GM18499 (cell line): ENCODE measurements at regions not wholly inside any gene's neighbourhood (a gene's known extent, or its start where the extent isn't known, plus 50 kb on each side); places are given as distances from the start of the nearest gene placed in this dataset.

Experiments used
- ATAC-seq: cut with Tn5 transposase; IDR thresholded peaks from one replicate; pipeline ENCODE4 v1.9.1; 2021; ENCODE audit warnings: moderate number of reproducible peaks; ENCODE audit not compliant: insufficient read depth, unreplicated experiment

- no peak for ATAC-seq
Observed at GRCh38 chr1:219681876-219682275, 69.0 kb upstream of the ZC3H11B start.

DNA sequence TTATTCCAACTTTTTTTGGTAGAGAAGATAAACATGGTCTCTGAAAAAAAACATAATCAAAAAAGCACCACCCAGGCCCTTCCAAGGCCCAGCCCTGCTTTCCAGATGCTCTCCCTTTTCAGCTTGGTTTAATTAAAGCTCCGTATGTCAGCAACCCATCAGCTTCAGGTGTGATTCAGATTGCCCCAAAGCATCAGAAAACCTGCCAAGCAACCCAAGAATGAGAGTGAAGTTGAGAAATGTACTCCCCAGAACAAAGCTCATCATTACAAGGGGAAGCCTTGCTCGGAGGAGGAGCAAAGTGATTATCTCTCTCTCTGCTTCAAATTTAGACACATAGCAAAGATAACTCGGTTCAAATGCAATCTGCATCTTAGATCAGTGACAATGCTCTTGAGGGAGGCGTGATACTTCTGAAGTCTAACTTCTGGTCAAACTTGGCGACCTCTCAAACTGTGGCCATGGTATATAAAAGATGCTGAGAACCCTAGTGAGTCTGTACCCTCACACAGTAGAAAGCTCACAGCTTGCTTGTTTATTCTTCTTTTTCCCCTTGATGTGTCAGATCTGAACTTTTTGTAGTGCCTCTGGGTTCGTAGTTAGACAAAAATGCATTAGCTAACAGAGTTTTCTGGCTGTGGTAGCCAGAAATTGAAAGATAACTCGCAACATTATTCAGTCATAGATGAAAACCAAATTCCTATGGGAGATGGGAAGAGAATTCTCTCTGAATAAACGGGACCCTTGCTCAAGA, 63.3 kb upstream of the ZC3H11B start:
- ATAC-seq, result no peak

DNA sequence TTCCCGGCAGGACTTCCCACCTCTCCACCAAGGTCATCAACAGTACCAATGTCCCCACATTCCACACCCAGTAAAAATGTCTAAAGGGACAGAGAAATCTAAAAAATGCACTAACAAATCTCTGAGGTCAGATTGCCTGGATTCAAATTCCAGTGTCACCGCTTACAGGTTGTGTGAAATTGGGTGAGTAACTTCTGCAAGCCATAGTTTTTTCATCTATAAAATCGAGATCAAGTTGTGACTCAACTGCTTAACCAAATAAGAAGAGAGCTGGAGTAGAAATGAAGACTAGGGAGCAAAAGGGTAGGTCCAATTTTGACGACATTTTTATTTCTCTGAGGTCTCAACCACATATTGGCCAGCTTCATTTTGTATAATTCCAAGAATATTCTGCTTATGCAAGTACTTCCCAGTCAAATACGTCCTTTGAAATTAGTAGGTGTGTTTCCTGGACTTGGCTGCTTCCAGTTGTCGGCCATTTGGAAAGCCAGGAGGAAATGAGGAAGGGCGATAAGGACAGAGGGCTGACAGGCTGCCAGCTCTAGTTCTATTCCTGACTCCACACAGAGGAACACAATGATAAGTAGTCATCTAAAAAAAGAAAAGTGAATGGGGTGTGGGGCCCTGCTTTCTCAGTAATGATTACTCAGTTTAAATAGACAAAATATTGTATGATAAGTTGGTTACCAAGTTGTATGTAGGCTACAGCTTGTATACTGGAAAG, 57.7 kb upstream of the ZC3H11B start:
- no peak for ATAC-seq

DNA sequence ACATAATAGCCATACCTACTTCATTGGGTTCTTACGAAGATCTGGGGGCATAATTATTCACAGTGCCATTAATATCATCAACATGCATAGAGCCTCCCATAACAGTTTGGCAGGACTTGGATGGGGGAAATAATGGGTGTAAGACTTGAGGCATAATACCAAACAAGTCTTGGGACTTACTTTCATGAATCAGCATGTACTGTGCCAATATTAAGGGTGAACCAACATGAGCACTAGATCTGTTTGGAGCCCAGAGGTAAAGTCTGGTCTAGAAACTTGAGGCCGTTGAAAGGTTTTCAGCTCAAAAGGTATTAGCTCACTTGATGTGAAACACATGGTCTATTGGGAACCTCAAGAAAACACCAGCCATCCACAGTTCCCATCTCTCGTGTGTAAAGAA, 56.7 kb upstream of the ZC3H11B start:
- no peak for ATAC-seq

DNA sequence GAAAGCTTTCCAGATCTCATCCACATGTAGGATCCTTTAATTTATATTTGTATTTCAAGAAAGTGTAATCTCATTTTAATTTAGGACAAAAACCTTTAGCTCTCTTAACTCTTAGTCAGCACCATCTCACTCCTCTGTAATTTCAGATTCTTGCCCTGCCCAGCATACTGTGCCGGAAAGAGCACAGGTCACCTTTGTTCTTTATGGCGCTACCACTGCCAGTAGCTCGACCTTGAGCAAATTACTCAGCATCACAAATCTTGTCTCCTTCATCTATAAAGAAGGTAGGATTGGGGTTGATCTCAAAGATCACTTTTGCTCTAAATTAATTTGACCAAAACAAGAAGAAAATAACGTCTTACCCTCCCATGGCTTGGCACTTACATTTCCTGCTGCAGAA, 56.1 kb upstream of the ZC3H11B start:
- ATAC-seq, result no peak

DNA sequence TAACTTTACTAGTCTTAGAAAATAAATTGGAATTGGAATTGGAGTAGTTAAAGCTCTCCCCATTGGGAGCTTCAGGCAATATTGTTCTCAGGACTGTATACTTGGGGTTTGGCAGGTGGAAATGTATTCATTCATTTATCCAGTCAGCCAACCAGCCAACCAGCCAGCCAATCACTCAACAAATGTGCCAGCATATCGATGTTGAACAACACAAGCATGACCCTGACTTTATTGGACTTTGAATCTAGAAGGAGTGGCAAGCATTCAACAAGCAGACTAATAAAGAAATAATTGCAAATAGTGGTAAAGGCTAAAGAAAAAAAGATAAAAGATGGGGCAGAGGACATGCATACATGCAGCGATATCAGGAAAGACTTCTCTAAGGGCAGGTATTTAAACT, 55.5 kb upstream of the ZC3H11B start:
- no peak for ATAC-seq

DNA sequence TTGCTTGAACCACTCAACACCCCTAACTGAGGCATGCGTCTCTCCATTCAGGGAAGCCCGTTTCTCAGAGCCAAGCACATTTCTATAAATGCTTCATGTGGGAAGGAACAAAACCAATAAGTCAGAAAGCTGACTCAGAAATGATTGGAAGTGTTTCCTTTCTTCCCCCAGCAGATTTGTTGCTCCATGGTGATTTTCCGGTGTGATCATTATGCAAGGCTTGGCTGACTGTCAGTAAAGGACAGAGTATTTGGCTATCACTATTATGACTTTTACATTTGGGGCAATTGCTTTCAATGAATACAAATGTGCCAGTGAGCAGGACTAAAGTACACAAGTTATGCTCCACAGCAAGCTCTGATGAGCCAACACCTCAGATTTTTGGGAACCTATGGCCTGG, 53.3 kb upstream of the ZC3H11B start:
- ATAC-seq, result no peak

DNA sequence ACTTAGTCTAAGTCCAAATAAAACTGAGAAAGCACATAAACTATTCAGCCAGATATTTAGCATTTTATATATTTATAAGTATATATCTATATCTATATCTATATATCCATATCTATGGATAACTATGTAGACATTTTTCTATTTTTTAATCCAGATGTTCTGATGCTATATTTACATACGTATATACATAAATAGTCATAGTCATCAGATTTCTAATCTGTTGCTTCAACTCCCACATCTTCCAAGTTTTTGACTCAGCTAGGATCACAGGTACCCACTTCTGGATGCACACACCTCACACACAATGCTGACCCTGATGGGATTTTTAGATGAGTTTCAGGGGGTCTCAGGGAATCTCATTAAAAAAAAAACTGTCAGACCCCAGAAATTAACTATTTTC, 52.2 kb upstream of the ZC3H11B start:
- no peak for ATAC-seq

GRCh38 chr1:219664310-219665029, 51.6 kb upstream of the ZC3H11B start:
- ATAC-seq, result no peak
